ENCODE measurements at regions not wholly inside any gene's neighbourhood (a gene's known extent, or its start where the extent isn't known, plus 50 kb on each side); places are given as distances from the start of the nearest gene placed in this dataset.

DNA sequence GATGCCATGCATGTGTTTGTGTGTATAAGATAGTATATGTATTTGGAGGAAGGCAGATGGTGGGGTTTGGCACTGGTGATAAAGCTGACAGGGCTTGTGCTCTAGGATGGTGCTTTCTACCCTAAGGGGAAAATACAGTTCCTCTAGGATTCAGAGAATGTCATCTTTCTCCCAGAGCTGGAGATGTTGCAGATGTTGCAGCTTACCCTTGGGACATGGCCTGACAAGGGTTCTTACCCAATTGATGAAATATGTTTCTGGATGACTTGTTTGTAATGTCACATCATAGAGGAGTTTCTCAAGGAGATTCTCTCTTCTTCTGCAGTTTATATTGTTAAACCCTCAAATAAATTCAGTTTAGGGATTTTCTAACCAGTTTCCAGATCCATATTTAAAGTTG, 52.5 kb upstream of the PITX2 start:
- Histone ChIP-seq H3K36me3 (no peaks in the 10 kb centered on the region), H3K27me3 (replicated peaks; ENCODE audit: insufficient read depth) (no peaks in the 10 kb centered on the region), H3K9me3 (no peaks in the 10 kb centered on the region), H3K4me3 (no peak overlapping the region), H3K27ac (no peak overlapping the region), H3K4me1 (replicated peaks) (no peaks in the 10 kb centered on the region)
- intact Hi-C loops (cut with DNase I): no loop called here
- no peak for DNase-seq (ENCODE audit: low spot score)
- TF ChIP-seq POLR2AphosphoS5 (IDR thresholded peaks at IDR 0.05) (no peak), POLR2A (IDR thresholded peaks at IDR 0.05) (no peak)
- TF ChIP-seq, protein P1, sequence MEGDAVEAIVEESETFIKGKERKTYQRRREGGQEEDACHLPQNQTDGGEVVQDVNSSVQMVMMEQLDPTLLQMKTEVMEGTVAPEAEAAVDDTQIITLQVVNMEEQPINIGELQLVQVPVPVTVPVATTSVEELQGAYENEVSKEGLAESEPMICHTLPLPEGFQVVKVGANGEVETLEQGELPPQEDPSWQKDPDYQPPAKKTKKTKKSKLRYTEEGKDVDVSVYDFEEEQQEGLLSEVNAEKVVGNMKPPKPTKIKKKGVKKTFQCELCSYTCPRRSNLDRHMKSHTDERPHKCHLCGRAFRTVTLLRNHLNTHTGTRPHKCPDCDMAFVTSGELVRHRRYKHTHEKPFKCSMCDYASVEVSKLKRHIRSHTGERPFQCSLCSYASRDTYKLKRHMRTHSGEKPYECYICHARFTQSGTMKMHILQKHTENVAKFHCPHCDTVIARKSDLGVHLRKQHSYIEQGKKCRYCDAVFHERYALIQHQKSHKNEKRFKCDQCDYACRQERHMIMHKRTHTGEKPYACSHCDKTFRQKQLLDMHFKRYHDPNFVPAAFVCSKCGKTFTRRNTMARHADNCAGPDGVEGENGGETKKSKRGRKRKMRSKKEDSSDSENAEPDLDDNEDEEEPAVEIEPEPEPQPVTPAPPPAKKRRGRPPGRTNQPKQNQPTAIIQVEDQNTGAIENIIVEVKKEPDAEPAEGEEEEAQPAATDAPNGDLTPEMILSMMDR (IDR thresholded peaks at IDR 0.05): no peak

DNA sequence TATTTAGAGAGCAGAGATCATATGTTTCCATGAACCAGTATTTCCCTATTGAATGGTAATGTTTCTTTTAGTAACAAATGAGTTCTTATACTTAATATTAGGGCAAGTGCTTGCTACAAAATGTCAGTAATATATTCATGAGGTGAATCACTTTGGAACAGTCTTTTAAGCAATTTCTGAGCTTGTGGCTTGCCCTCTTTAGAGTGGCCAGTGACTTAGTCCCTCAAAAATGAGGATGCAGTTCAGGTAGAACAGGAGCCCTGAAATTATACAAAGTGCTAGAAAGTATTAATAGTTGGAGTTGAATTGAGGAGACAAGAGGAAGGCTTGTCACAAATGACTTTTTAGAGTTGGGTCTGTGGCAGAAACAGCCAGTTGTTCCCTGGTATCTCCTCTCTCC, 53.4 kb upstream of the PITX2 start:
- no peaks in the 10 kb centered on the region for H3K36me3 ChIP-seq
- DNase-seq (ENCODE audit: low spot score): no peak
- H3K27ac ChIP-seq: no peak overlapping the region
- TF ChIP-seq POLR2A (IDR thresholded peaks at IDR 0.05): no peak
- TF ChIP-seq, protein P1 (IDR thresholded peaks at IDR 0.05): no peak
- TF ChIP-seq POLR2AphosphoS5 (IDR thresholded peaks at IDR 0.05): no peak
- no peaks in the 10 kb centered on the region for H3K9me3 ChIP-seq
- intact Hi-C loops (cut with DNase I): no loop called here
- H3K4me3 ChIP-seq: no peak overlapping the region
- no peaks in the 10 kb centered on the region for H3K27me3 ChIP-seq (replicated peaks; ENCODE audit: insufficient read depth)
- no peaks in the 10 kb centered on the region for H3K4me1 ChIP-seq (replicated peaks)

DNA sequence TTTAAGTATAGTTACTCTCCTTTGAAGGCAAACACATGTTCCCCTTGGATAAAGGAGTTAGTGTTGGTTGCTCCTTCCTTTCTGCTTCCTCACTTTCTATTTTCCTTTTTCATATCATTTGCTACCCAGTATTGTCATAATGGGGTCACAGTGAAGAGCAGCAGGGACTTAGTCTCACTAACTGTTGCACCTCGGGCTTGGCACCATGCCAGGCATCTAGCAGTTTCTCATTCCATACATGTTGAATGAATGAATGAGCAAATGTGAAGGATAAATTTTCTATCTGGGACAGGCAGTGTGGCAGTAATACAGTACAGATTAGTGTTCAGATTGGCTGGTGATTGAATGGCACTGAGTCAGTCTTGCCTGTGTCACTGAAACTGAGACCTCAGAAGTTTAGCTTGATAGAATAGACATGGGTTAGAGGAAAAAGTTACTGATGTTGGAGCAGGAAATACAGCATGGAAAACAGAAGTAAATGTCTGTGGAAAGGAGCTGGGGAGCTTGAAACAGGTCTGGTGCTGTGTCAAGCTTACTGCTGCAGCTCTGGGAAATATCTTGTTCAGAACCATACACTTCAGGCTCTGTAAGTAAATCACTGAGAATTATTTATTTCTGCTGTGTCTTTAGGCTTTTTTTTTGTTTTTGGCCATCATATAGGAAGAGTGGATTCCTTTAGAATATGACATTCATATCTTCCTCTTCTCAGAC, 55.8 kb upstream of the PITX2 start:
- DNase-seq (ENCODE audit: low spot score): no peak
- Histone ChIP-seq H3K4me3 (no peak overlapping the region), H3K27ac (no peak overlapping the region), H3K9me3 (no peaks in the 10 kb centered on the region), H3K27me3 (replicated peaks; ENCODE audit: insufficient read depth) (no peaks in the 10 kb centered on the region), H3K36me3 (no peaks in the 10 kb centered on the region), H3K4me1 (replicated peaks) (no peaks in the 10 kb centered on the region)
- WGBS: 18% methylated on average over 1 of the region's 1 CpG
- intact Hi-C loops (cut with DNase I): no loop called here
- TF ChIP-seq POLR2AphosphoS5 (IDR thresholded peaks at IDR 0.05) (no peak), POLR2A (IDR thresholded peaks at IDR 0.05) (no peak)
- TF ChIP-seq, protein P1 (IDR thresholded peaks at IDR 0.05): no peak

DNA sequence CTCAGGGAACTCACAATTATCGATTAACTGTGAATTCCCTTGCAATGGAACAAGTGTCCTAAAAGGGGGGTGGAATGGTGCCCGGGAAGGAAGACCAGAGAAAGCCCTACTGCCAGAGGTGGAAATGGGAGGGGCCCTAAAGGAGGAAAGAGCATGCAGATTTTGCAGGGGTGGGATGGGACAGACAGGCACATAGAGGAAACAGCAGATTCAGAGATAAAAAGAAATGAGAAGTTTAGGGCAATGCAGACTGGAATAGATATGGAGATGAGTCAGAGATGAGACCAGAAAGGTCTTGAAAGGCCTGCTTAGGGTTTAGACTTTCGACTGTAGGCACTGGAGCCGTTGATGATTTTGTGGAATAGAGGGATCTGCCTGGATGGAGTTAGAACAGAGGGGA, 57.4 kb upstream of the PITX2 start:
- no peaks in the 10 kb centered on the region for H3K4me1 ChIP-seq (replicated peaks)
- no peaks in the 10 kb centered on the region for H3K9me3 ChIP-seq
- DNase-seq (ENCODE audit: low spot score): no peak
- no peak overlapping the region for H3K27ac ChIP-seq
- no peak overlapping the region for H3K4me3 ChIP-seq
- no peaks in the 10 kb centered on the region for H3K36me3 ChIP-seq
- TF ChIP-seq POLR2AphosphoS5 (IDR thresholded peaks at IDR 0.05) (no peak), POLR2A (IDR thresholded peaks at IDR 0.05) (no peak)
- TF ChIP-seq, protein P1 (IDR thresholded peaks at IDR 0.05): no peak
- intact Hi-C loops (cut with DNase I): no loop called here
- 74% methylated on average over 4 of the region's 4 CpGs for WGBS
- H3K27me3 ChIP-seq (replicated peaks; ENCODE audit: insufficient read depth): no peaks in the 10 kb centered on the region

DNA sequence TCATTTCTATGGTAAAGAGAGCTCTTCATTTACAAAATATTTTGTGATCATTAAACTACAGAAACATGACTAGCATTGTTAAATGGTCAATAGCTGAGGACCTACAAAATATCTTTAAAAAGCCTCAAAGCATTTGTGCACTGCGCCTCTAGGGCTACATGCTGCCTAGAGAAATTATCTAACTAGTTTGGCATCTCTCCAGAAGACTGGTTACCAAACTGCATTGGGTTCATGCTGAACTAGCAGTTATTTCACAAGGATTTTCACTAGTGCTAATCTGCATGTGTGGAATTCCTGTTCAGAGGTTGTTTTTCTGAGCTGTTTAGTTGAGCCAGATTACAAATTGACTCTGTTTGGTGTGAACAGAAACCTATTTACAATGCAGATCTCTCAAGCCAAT, 58.5 kb upstream of the PITX2 start:
- TF ChIP-seq, protein P1 (IDR thresholded peaks at IDR 0.05): no peak
- TF ChIP-seq POLR2A (IDR thresholded peaks at IDR 0.05): no peak
- no peak for TF ChIP-seq POLR2AphosphoS5 (IDR thresholded peaks at IDR 0.05)
- Histone ChIP-seq H3K27ac (no peak overlapping the region), H3K4me1 (replicated peaks) (no peaks in the 10 kb centered on the region), H3K36me3 (no peaks in the 10 kb centered on the region), H3K4me3 (no peak overlapping the region), H3K9me3 (no peaks in the 10 kb centered on the region), H3K27me3 (replicated peaks; ENCODE audit: insufficient read depth) (no peaks in the 10 kb centered on the region)
- no peak for DNase-seq (ENCODE audit: low spot score)
- intact Hi-C loops (cut with DNase I): no loop called here
- 48% methylated on average over 1 of the region's 1 CpG for WGBS
